ENCODE measurements at regions not wholly inside any gene's neighbourhood (a gene's known extent, or its start where the extent isn't known, plus 50 kb on each side); places are given as distances from the start of the nearest gene placed in this dataset.

GRCh38 chr4:136007991-136008390 lies 1524.3 kb downstream of the PCDH18 start:
- H3K27me3 ChIP-seq (ENCODE audit: control insufficient read depth, insufficient read depth, low read length), result no peaks in the 10 kb centered on the region
- no peak for DNase-seq
- WGBS (ENCODE audit: insufficient coverage), result 93% methylated on average over 4 of the region's 4 CpGs
- no peak overlapping the region for H3K27ac ChIP-seq (ENCODE audit: low read length)
- no peaks in the 10 kb centered on the region for H3K36me3 ChIP-seq (ENCODE audit: control insufficient read depth, insufficient read depth, low read length)
- no peak overlapping the region for H3K4me3 ChIP-seq (ENCODE audit: low read length)
- no peaks in the 10 kb centered on the region for H3K4me1 ChIP-seq (ENCODE audit: control insufficient read depth, insufficient read depth, low read length)
- H3K9me3 ChIP-seq (replicated peaks; ENCODE audit: control insufficient read depth, low read depth, low read length), result peaks cover 6% of the 10 kb centered on the region

DNA sequence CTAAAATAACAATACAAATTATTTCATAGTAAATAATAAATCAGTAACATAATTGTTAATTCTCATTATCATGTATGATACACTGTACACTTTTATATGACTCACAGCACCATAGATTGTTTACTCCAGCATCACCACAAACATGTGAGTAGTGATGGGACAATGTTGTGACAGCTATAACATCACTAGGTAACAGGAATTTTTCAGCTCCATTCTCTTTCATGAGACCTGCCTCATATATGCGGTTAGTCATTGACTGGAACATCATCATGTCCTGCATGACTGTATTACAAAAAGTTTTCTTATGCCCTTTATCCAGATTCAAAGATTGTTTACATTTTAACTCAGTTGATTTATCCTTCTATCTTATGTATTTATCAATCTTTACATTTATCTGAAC lies 1530.0 kb downstream of the PCDH18 start:
- no CpG with 5 or more reads among the region's 1 CpG for WGBS (ENCODE audit: insufficient coverage)
- Histone ChIP-seq H3K4me1 (ENCODE audit: control insufficient read depth, insufficient read depth, low read length) (no peaks in the 10 kb centered on the region), H3K27me3 (ENCODE audit: control insufficient read depth, insufficient read depth, low read length) (no peaks in the 10 kb centered on the region), H3K36me3 (ENCODE audit: control insufficient read depth, insufficient read depth, low read length) (no peaks in the 10 kb centered on the region), H3K27ac (ENCODE audit: low read length) (no peak overlapping the region), H3K4me3 (ENCODE audit: low read length) (no peak overlapping the region), H3K9me3 (replicated peaks; ENCODE audit: control insufficient read depth, low read depth, low read length) (no peaks in the 10 kb centered on the region)
- DNase-seq, result no peak

DNA sequence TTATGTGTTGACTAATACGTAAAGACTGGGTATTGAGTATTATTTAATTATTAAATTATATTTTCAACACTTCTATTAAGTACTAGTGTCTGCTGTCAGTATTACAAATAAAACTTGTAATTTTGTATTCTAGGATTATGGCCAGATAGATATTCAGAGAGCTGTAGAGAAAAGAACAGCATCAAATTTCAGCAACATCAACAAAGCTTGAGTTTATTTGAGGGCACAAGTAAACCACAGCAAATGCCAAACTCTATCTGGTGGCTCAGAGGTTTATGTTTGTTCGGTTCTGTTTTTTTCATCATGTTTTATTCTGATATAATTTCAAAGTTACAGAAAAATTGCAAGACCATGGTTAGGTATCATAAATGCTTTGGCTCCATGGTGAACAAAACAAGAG lies 1530.5 kb downstream of the PCDH18 start:
- Histone ChIP-seq H3K36me3 (ENCODE audit: control insufficient read depth, insufficient read depth, low read length) (no peaks in the 10 kb centered on the region), H3K4me3 (ENCODE audit: low read length) (no peak overlapping the region), H3K9me3 (replicated peaks; ENCODE audit: control insufficient read depth, low read depth, low read length) (no peaks in the 10 kb centered on the region), H3K4me1 (ENCODE audit: control insufficient read depth, insufficient read depth, low read length) (no peaks in the 10 kb centered on the region), H3K27ac (ENCODE audit: low read length) (no peak overlapping the region), H3K27me3 (ENCODE audit: control insufficient read depth, insufficient read depth, low read length) (no peaks in the 10 kb centered on the region)
- DNase-seq, result no peak
- WGBS (ENCODE audit: insufficient coverage), result no CpG with 5 or more reads among the region's 2 CpGs

GRCh38 chr4:136000246-136000645 lies 1532.0 kb downstream of the PCDH18 start:
- Histone ChIP-seq H3K27me3 (ENCODE audit: control insufficient read depth, insufficient read depth, low read length) (no peaks in the 10 kb centered on the region), H3K4me3 (ENCODE audit: low read length) (no peak overlapping the region), H3K36me3 (ENCODE audit: control insufficient read depth, insufficient read depth, low read length) (no peaks in the 10 kb centered on the region), H3K4me1 (ENCODE audit: control insufficient read depth, insufficient read depth, low read length) (no peaks in the 10 kb centered on the region), H3K9me3 (replicated peaks; ENCODE audit: control insufficient read depth, low read depth, low read length) (no peaks in the 10 kb centered on the region), H3K27ac (ENCODE audit: low read length) (no peak overlapping the region)
- WGBS (ENCODE audit: insufficient coverage), result no CpG with 5 or more reads among the region's 1 CpG
- peak; percentile 73 for DNase-seq

GRCh38 chr4:135994360-135994759 lies 1537.9 kb downstream of the PCDH18 start:
- no peak overlapping the region for H3K27ac ChIP-seq (ENCODE audit: low read length)
- H3K4me1 ChIP-seq (ENCODE audit: control insufficient read depth, insufficient read depth, low read length), result no peaks in the 10 kb centered on the region
- DNase-seq, result no peak
- no peaks in the 10 kb centered on the region for H3K27me3 ChIP-seq (ENCODE audit: control insufficient read depth, insufficient read depth, low read length)
- WGBS (ENCODE audit: insufficient coverage), result 90% methylated on average over 7 of the region's 7 CpGs
- no peaks in the 10 kb centered on the region for H3K9me3 ChIP-seq (replicated peaks; ENCODE audit: control insufficient read depth, low read depth, low read length)
- H3K36me3 ChIP-seq (ENCODE audit: control insufficient read depth, insufficient read depth, low read length), result no peaks in the 10 kb centered on the region
- H3K4me3 ChIP-seq (ENCODE audit: low read length), result no peak overlapping the region

DNA sequence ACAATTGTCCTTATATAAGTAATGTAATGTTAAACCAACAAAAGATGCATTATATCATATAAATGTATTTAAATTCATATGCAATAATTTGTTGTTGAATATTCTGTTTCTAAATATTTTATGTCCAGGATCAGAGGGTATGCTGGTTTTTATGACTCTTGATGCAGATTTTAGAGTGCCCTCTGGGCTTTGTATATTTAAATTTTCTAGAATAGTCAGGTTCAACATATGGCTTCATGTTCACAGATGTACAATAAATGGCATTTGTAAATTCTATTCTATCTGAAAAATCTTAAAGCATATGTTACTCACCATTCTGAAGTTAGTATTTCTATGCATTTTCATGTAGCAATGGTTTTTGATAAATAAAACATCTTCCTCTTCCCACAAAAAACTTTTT lies 1555.4 kb downstream of the PCDH18 start:
- H3K27ac ChIP-seq (ENCODE audit: low read length), result no peak overlapping the region

DNA sequence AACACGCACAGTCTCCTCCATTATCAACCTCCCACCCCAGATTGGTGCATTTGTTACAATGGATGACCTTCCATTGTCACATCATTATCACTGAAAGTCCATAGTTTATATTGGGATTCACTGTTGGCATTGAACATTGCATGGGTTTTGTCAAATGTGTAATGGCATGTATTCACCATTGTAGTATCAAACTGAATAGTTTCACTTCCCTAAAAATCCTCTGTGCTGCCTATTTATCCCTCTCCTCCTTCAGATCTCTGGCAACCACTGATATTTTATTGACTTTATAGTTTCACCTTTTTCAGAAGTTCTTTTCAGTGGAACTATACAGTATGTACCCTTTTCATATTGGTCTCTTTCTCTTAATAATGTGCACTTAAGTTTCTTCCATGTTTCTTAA lies 1565.4 kb downstream of the PCDH18 start:
- DNase-seq, result no peak
- Histone ChIP-seq H3K4me1 (ENCODE audit: control insufficient read depth, insufficient read depth, low read length) (no peaks in the 10 kb centered on the region), H3K27me3 (ENCODE audit: control insufficient read depth, insufficient read depth, low read length) (no peaks in the 10 kb centered on the region), H3K36me3 (ENCODE audit: control insufficient read depth, insufficient read depth, low read length) (no peaks in the 10 kb centered on the region), H3K4me3 (ENCODE audit: low read length) (no peak overlapping the region), H3K9me3 (replicated peaks; ENCODE audit: control insufficient read depth, low read depth, low read length) (no peaks in the 10 kb centered on the region), H3K27ac (ENCODE audit: low read length) (no peak overlapping the region)
- no CpG with 5 or more reads among the region's 1 CpG for WGBS (ENCODE audit: insufficient coverage)

More for the DNA sequence above, 1555.4 kb downstream of the PCDH18 start:
- Histone ChIP-seq H3K4me1 (ENCODE audit: control insufficient read depth, insufficient read depth, low read length) (no peaks in the 10 kb centered on the region), H3K4me3 (ENCODE audit: low read length) (no peak overlapping the region), H3K9me3 (replicated peaks; ENCODE audit: control insufficient read depth, low read depth, low read length) (no peaks in the 10 kb centered on the region), H3K36me3 (ENCODE audit: control insufficient read depth, insufficient read depth, low read length) (no peaks in the 10 kb centered on the region), H3K27me3 (ENCODE audit: control insufficient read depth, insufficient read depth, low read length) (no peaks in the 10 kb centered on the region)
- no peak for DNase-seq

DNA sequence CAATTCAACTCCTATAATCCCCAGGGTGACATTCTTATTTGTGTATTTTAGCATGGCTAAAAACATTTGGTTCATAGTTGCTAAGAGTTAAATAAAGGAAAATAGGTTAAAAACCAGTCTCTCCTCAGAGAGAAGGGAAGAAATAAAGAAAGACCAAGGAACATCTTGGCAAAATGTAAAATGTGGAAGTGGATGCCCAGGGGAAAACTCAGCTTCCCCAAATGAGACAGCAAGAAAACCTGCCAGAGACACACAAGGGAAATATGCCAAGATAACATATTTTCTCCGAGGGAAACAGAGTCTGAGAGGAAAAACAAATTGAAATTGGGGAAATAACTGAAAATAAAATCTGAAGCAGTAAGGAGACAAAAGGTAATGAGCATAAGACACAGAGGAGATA lies 1569.3 kb downstream of the PCDH18 start:
- no peaks in the 10 kb centered on the region for H3K36me3 ChIP-seq (ENCODE audit: control insufficient read depth, insufficient read depth, low read length)
- no CpG with 5 or more reads among the region's 1 CpG for WGBS (ENCODE audit: insufficient coverage)
- DNase-seq, result peak; percentile 2
- H3K9me3 ChIP-seq (replicated peaks; ENCODE audit: control insufficient read depth, low read depth, low read length), result peaks cover 2% of the 10 kb centered on the region
- H3K27ac ChIP-seq (ENCODE audit: low read length), result no peak overlapping the region
- H3K4me1 ChIP-seq (ENCODE audit: control insufficient read depth, insufficient read depth, low read length), result no peaks in the 10 kb centered on the region
- no peaks in the 10 kb centered on the region for H3K27me3 ChIP-seq (ENCODE audit: control insufficient read depth, insufficient read depth, low read length)
- no peak overlapping the region for H3K4me3 ChIP-seq (ENCODE audit: low read length)

DNA sequence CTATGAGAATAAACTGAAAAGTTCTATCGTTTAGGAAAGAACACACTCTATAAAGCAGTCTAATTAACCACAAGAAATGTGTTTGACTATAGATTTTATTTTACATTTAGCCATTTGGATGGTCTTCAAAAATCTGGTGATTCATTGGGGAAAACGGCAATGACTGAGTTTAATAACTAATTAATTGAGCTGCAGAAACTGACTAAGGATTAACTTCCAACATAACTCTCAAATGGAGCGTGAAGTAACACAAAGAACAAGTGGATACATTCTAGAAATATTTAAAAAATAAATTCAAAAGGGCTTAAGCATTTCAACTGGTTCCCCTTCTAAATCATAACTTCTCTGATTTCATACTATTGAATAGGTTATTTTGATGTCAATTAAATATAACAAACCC lies 1582.4 kb downstream of the PCDH18 start:
- WGBS (ENCODE audit: insufficient coverage), result no CpG with 5 or more reads among the region's 3 CpGs
- H3K9me3 ChIP-seq (replicated peaks; ENCODE audit: control insufficient read depth, low read depth, low read length), result peaks cover 3% of the 10 kb centered on the region

GRCh38 chr4:135948797-135949196 lies 1583.5 kb downstream of the PCDH18 start:
- no peaks in the 10 kb centered on the region for H3K27me3 ChIP-seq (ENCODE audit: control insufficient read depth, insufficient read depth, low read length)
- no CpG with 5 or more reads among the region's 1 CpG for WGBS (ENCODE audit: insufficient coverage)
- H3K4me1 ChIP-seq (ENCODE audit: control insufficient read depth, insufficient read depth, low read length), result no peaks in the 10 kb centered on the region
- no peak overlapping the region for H3K27ac ChIP-seq (ENCODE audit: low read length)
- no peak overlapping the region for H3K4me3 ChIP-seq (ENCODE audit: low read length)
- no peak for DNase-seq
- no peaks in the 10 kb centered on the region for H3K9me3 ChIP-seq (replicated peaks; ENCODE audit: control insufficient read depth, low read depth, low read length)
- no peaks in the 10 kb centered on the region for H3K36me3 ChIP-seq (ENCODE audit: control insufficient read depth, insufficient read depth, low read length)

More for the DNA sequence above, 1582.4 kb downstream of the PCDH18 start:
- DNase-seq, result no peak
- H3K4me1 ChIP-seq (ENCODE audit: control insufficient read depth, insufficient read depth, low read length), result no peaks in the 10 kb centered on the region
- no peak overlapping the region for H3K4me3 ChIP-seq (ENCODE audit: low read length)
- no peak overlapping the region for H3K27ac ChIP-seq (ENCODE audit: low read length)
- H3K36me3 ChIP-seq (ENCODE audit: control insufficient read depth, insufficient read depth, low read length), result no peaks in the 10 kb centered on the region
- no peaks in the 10 kb centered on the region for H3K27me3 ChIP-seq (ENCODE audit: control insufficient read depth, insufficient read depth, low read length)

DNA sequence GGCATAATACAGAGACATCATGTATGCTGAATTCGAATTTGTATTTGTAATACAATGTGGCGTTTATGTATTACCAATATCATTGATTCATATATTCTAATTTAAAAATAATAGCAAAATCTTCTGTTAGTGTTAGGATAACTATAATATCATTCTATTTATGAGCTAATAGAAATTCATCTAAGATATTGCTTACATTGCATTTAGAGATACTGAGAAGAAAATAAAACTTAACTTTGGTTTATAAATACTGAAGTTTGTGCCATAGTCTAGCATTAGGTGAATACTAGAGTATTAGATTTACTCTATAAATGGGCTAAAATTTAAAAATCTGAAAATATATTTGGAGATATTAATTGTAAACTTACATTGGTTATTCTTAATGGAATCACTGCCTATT lies 1590.6 kb downstream of the PCDH18 start:
- no peaks in the 10 kb centered on the region for H3K4me1 ChIP-seq (ENCODE audit: control insufficient read depth, insufficient read depth, low read length)
- no peak for DNase-seq
- no CpG with 5 or more reads among the region's 2 CpGs for WGBS (ENCODE audit: insufficient coverage)
- H3K36me3 ChIP-seq (ENCODE audit: control insufficient read depth, insufficient read depth, low read length), result no peaks in the 10 kb centered on the region
- no peak overlapping the region for H3K27ac ChIP-seq (ENCODE audit: low read length)
- no peaks in the 10 kb centered on the region for H3K27me3 ChIP-seq (ENCODE audit: control insufficient read depth, insufficient read depth, low read length)
- no peaks in the 10 kb centered on the region for H3K9me3 ChIP-seq (replicated peaks; ENCODE audit: control insufficient read depth, low read depth, low read length)
- no peak overlapping the region for H3K4me3 ChIP-seq (ENCODE audit: low read length)

All from muscle of leg (tissue), 3 donors.